ENCODE measurements at regions not wholly inside any gene's neighbourhood (a gene's known extent, or its start where the extent isn't known, plus 50 kb on each side); places are given as distances from the start of the nearest gene placed in this dataset.

- ChIA-PET POLR2A (no interaction called here), CTCF (no interaction called here)
- TF ChIP-seq CTCF (IDR thresholded peaks at IDR 0.05): no peak
- Mint-ChIP-seq H3K9me3 (no peaks in the 10 kb centered on the region), H3K27me3 (peaks cover 7% of the 10 kb centered on the region), H3K36me3 (ENCODE audit: low read depth) (no peaks in the 10 kb centered on the region), H3K4me3 (no peak overlapping the region), H3K27ac (no peak overlapping the region), H3K4me1 (no peaks in the 10 kb centered on the region)
- intact Hi-C loops (cut with micrococcal nuclease): loop anchor here (1.0 kb wide), 1 partner anchor 729 kb away; no protein-coding TSS in a partner anchor
- no peak for DNase-seq
- peak; percentile 49 for ATAC-seq (ENCODE audit: low read depth)
Measured at GRCh38 chr10:29392376-29393021, 103.6 kb downstream of the LYZL1 start.

GRCh38 chr10:29394321-29394932 lies 105.6 kb downstream of the LYZL1 start:
- ATAC-seq (ENCODE audit: low read depth) (no peak), DNase-seq (no peak)
- intact Hi-C loops (cut with micrococcal nuclease): no loop called here
- Mint-ChIP-seq H3K27ac (no peak overlapping the region), H3K36me3 (ENCODE audit: low read depth) (no peaks in the 10 kb centered on the region), H3K4me3 (no peak overlapping the region), H3K27me3 (peaks cover 7% of the 10 kb centered on the region), H3K9me3 (no peaks in the 10 kb centered on the region), H3K4me1 (no peaks in the 10 kb centered on the region)
- CTCF ChIA-PET: no interaction called here
- TF ChIP-seq CTCF (IDR thresholded peaks at IDR 0.05): no peak
- POLR2A ChIA-PET: no interaction called here

GRCh38 chr10:29395409-29395808 lies 106.5 kb downstream of the LYZL1 start:
- Mint-ChIP-seq H3K27ac (no peak overlapping the region), H3K4me3 (no peak overlapping the region), H3K4me1 (no peaks in the 10 kb centered on the region), H3K27me3 (peaks cover 7% of the 10 kb centered on the region), H3K36me3 (ENCODE audit: low read depth) (no peaks in the 10 kb centered on the region), H3K9me3 (no peaks in the 10 kb centered on the region)
- ATAC-seq (ENCODE audit: low read depth) (no peak), DNase-seq (no peak)
- TF ChIP-seq CTCF (IDR thresholded peaks at IDR 0.05): no peak
- POLR2A ChIA-PET: no interaction called here
- CTCF ChIA-PET: no interaction called here
- intact Hi-C loops (cut with micrococcal nuclease): no loop called here

GRCh38 chr10:29397221-29397620 lies 108.4 kb downstream of the LYZL1 start:
- H3K27ac Mint-ChIP-seq: no peak overlapping the region
- no peaks in the 10 kb centered on the region for H3K4me1 Mint-ChIP-seq
- DNase-seq: no peak
- H3K9me3 Mint-ChIP-seq: peaks cover 4% of the 10 kb centered on the region
- POLR2A ChIA-PET: no interaction called here
- CTCF ChIA-PET: no interaction called here
- H3K36me3 Mint-ChIP-seq (ENCODE audit: low read depth): no peaks in the 10 kb centered on the region
- peaks cover 8% of the 10 kb centered on the region for H3K27me3 Mint-ChIP-seq
- intact Hi-C loops (cut with micrococcal nuclease): no loop called here
- TF ChIP-seq CTCF (IDR thresholded peaks at IDR 0.05): no peak
- H3K4me3 Mint-ChIP-seq: no peak overlapping the region
- no peak for ATAC-seq (ENCODE audit: low read depth)

- intact Hi-C loops (cut with micrococcal nuclease): no loop called here
- ChIA-PET POLR2A (no interaction called here), CTCF (no interaction called here)
Measured at GRCh38 chr10:29403208-29403607, 114.3 kb downstream of the LYZL1 start.

More at GRCh38 chr10:29403208-29403607, 114.3 kb downstream of the LYZL1 start:
- no peak for TF ChIP-seq CTCF (IDR thresholded peaks at IDR 0.05)
- Mint-ChIP-seq H3K36me3 (ENCODE audit: low read depth) (no peaks in the 10 kb centered on the region), H3K4me1 (no peaks in the 10 kb centered on the region), H3K9me3 (peaks cover 6% of the 10 kb centered on the region), H3K27ac (no peak overlapping the region), H3K4me3 (no peak overlapping the region), H3K27me3 (peaks cover 5% of the 10 kb centered on the region)
- DNase-seq: no peak
- no peak for ATAC-seq (ENCODE audit: low read depth)
